IMR-90 (cell line): ENCODE measurements at regions not wholly inside any gene's neighbourhood (a gene's known extent, or its start where the extent isn't known, plus 50 kb on each side); places are given as distances from the start of the nearest gene placed in this dataset.

Source experiments
- ATAC-seq: fragments of 200-7000 bp; cut with Tn5 transposase; 2 replicates; pipeline ENCODE4 v1.9.1; 2020; ENCODE audit warnings: low read depth, mild to moderate bottlenecking, moderate library complexity
- BruUV-seq: library from RNA; stranded (reverse); fragments of 400-500 nt; replicated peaks from 2 replicates; lab custom pipeline; 2021; lab: Mats Ljungman, UMichigan
- CTCF ChIA-PET: fragments of 300-600 bp; formaldehyde crosslinking; extraction: SDS; loops from one replicate; lab custom pipeline; 2021; ENCODE audit warnings: antibody characterized with exemption; lab: Yijun Ruan, JAX
- POLR2A ChIA-PET: fragments of 300-600 bp; sonication (Branson Sonifier 250); formaldehyde crosslinking; loops from one replicate; lab custom pipeline; 2022; ENCODE audit warnings: antibody characterized with exemption; ENCODE audit not compliant: unreplicated experiment; lab: Charles Lee
- DNase-seq: peaks from one replicate; pipeline ENCODE4 v3.0.0; 2013
- H2AFZ ChIP-seq: replicated peaks from 2 replicates; pipeline ENCODE3; 2013; ENCODE audit warnings: low read length, mild to moderate bottlenecking; ENCODE audit not compliant: poor library complexity
- H2AK5ac ChIP-seq: 2 replicates; pipeline ENCODE4 v1.6.1; 2013; ENCODE audit warnings: low read depth, low read length, inconsistent platforms
- H2AK9ac ChIP-seq: replicated peaks from 2 replicates; pipeline ENCODE3; 2013; ENCODE audit warnings: mild to moderate bottlenecking, low read depth, low read length, moderate library complexity; ENCODE audit not compliant: poor library complexity
- H2BK120ac ChIP-seq: 2 replicates; pipeline ENCODE4 v1.6.1; 2013; ENCODE audit warnings: low read depth, low read length, inconsistent platforms
- H2BK15ac ChIP-seq: 3 replicates; pipeline ENCODE4 v1.6.1; 2013; ENCODE audit warnings: low read depth, low read length, inconsistent platforms
- H2BK20ac ChIP-seq: 2 replicates; pipeline ENCODE4 v1.6.1; 2013; ENCODE audit warnings: low read depth, mild to moderate bottlenecking, inconsistent platforms, low read length, moderate library complexity
- H2BK5ac ChIP-seq: 2 replicates; pipeline ENCODE4 v1.6.1; 2013; ENCODE audit warnings: mild to moderate bottlenecking, low read depth, low read length, inconsistent platforms; ENCODE audit not compliant: poor library complexity, severe bottlenecking
- H3K14ac ChIP-seq: replicated peaks from 2 replicates; pipeline ENCODE4 v1.6.1; 2013; ENCODE audit warnings: low read depth, low read length, inconsistent platforms
- H3K18ac ChIP-seq: 2 replicates; pipeline ENCODE4 v1.6.1; 2013; ENCODE audit warnings: low read depth, low read length, control low read depth
- H3K23ac ChIP-seq: 2 replicates; pipeline ENCODE4 v1.6.1; 2013; ENCODE audit warnings: low read depth, low read length, inconsistent platforms
- H3K27ac ChIP-seq: 2 replicates; pipeline ENCODE4 v1.5.1; 2013; ENCODE audit warnings: mild to moderate bottlenecking, control low read depth, low read length; ENCODE audit not compliant: insufficient read depth
- H3K27me3 ChIP-seq: 2 replicates; pipeline ENCODE4 v1.6.1; 2013; ENCODE audit warnings: low read length; ENCODE audit not compliant: control insufficient read depth, insufficient read depth
- H3K36me3 ChIP-seq: 2 replicates; pipeline ENCODE4 v1.6.1; 2013; ENCODE audit warnings: low read length, mixed read lengths; ENCODE audit not compliant: control insufficient read depth, insufficient read depth
- H3K4ac ChIP-seq: 2 replicates; pipeline ENCODE4 v1.6.1; 2013; ENCODE audit warnings: low read depth, low read length, inconsistent platforms
- H3K4me1 ChIP-seq: 2 replicates; pipeline ENCODE4 v1.6.1; 2013; ENCODE audit warnings: low read length, mixed read lengths; ENCODE audit not compliant: control insufficient read depth, insufficient read depth
- H3K4me2 ChIP-seq: 2 replicates; pipeline ENCODE4 v1.6.1; 2013; ENCODE audit warnings: low read depth, mild to moderate bottlenecking, control low read depth, low read length, moderate library complexity
- H3K4me3 ChIP-seq: 2 replicates; pipeline ENCODE4 v1.5.1; 2013; ENCODE audit warnings: low read depth, mild to moderate bottlenecking, control low read depth, low read length, moderate library complexity; ENCODE audit not compliant: insufficient read depth
- H3K56ac ChIP-seq: 2 replicates; pipeline ENCODE4 v1.6.1; 2013; ENCODE audit warnings: low read length, inconsistent platforms; ENCODE audit not compliant: insufficient read depth; ENCODE audit errors: extremely low read depth
- H3K79me1 ChIP-seq, 2 experiments: 2 replicates each; pipeline ENCODE4 v1.6.1; 2013; ENCODE audit warnings: low read length in 2 of 2, inconsistent platforms in 1 of 2, low read depth in 1 of 2
- H3K9ac ChIP-seq: 2 replicates; pipeline ENCODE4 v1.6.1; 2013; ENCODE audit warnings: low read depth, low read length, control low read depth
- H3K9me1 ChIP-seq: 2 replicates; pipeline ENCODE4 v1.6.1; 2013; ENCODE audit warnings: low read length, inconsistent platforms; ENCODE audit not compliant: insufficient read depth
- H3K9me3 ChIP-seq: 2 replicates; pipeline ENCODE4 v1.6.1; 2013; ENCODE audit warnings: low read length; ENCODE audit not compliant: control insufficient read depth, insufficient read depth
- H4K20me1 ChIP-seq: 2 replicates; pipeline ENCODE4 v1.6.1; 2013; ENCODE audit warnings: low read length, inconsistent platforms; ENCODE audit not compliant: insufficient read depth
- H4K5ac ChIP-seq: 2 replicates; pipeline ENCODE4 v1.6.1; 2013; ENCODE audit warnings: mild to moderate bottlenecking, low read depth, low read length, control low read depth
- H4K8ac ChIP-seq, 2 experiments: 2 replicates each; pipeline ENCODE4 v1.6.1; 2013; ENCODE audit warnings: low read depth in 2 of 2, low read length in 2 of 2, control low read depth in 1 of 2, inconsistent platforms in 1 of 2
- H4K91ac ChIP-seq: 2 replicates; pipeline ENCODE4 v1.6.1; 2013; ENCODE audit warnings: low read depth, low read length, inconsistent platforms; ENCODE audit not compliant: insufficient read depth
- BHLHE40 ChIP-seq: fragments of 150-350 bp; IDR thresholded peaks from 2 replicates; pipeline ENCODE4 v1.6.1; 2016; ENCODE audit warnings: mild to moderate bottlenecking, low read depth, low read length
- CEBPB ChIP-seq: IDR thresholded peaks from 2 replicates; pipeline ENCODE4 v1.6.1; 2012; ENCODE audit warnings: low read depth, low read length, improper control_type of control experiment
- CHD1 ChIP-seq: IDR thresholded peaks from 2 replicates; pipeline ENCODE4 v1.6.1; 2012; ENCODE audit warnings: low read depth, low read length, improper control_type of control experiment
- CTCF ChIP-seq: conservative IDR thresholded peaks from 2 replicates; pipeline ENCODE4 v1.5.1; 2012; ENCODE audit warnings: mild to moderate bottlenecking, low read depth, low read length, improper control_type of control experiment
- ELK1 ChIP-seq: fragments of 150-350 bp; IDR thresholded peaks from 2 replicates; pipeline ENCODE4 v1.6.1; 2016; ENCODE audit warnings: low read depth, mild to moderate bottlenecking, low read length, moderate library complexity, borderline replicate concordance
- FOS ChIP-seq: fragments of 150-350 bp; IDR thresholded peaks from 2 replicates; pipeline ENCODE4 v1.6.1; 2016; ENCODE audit warnings: low read depth, low read length
- MAFK ChIP-seq: IDR thresholded peaks from 2 replicates; pipeline ENCODE4 v1.6.1; 2012; ENCODE audit warnings: low read depth, low read length, improper control_type of control experiment
- MAZ ChIP-seq: IDR thresholded peaks from 2 replicates; pipeline ENCODE4 v1.6.1; 2012; ENCODE audit warnings: low read depth, mild to moderate bottlenecking, low read length, improper control_type of control experiment, moderate library complexity, borderline replicate concordance
- MXI1 ChIP-seq: IDR thresholded peaks from 2 replicates; pipeline ENCODE4 v1.6.1; 2012; ENCODE audit warnings: low read depth, mild to moderate bottlenecking, low read length, moderate library complexity, borderline replicate concordance
- NFE2L2 ChIP-seq: fragments of 150-350 bp; IDR thresholded peaks from 2 replicates; pipeline ENCODE4 v1.6.1; 2016; ENCODE audit warnings: low read depth, mild to moderate bottlenecking, low read length
- POLR2A ChIP-seq: IDR thresholded peaks from 2 replicates; pipeline ENCODE4 v1.6.1; 2012; ENCODE audit warnings: mild to moderate bottlenecking, low read depth, low read length
- RAD21 ChIP-seq: IDR thresholded peaks from 2 replicates; pipeline ENCODE4 v1.6.1; 2012; ENCODE audit warnings: low read length, improper control_type of control experiment
- RCOR1 ChIP-seq: IDR thresholded peaks from 2 replicates; pipeline ENCODE4 v1.6.1; 2012; ENCODE audit warnings: mild to moderate bottlenecking, low read length, improper control_type of control experiment; ENCODE audit not compliant: insufficient replicate concordance
- RFX5 ChIP-seq: IDR thresholded peaks from 2 replicates; pipeline ENCODE4 v1.8.0; 2012; ENCODE audit warnings: low read depth, mild to moderate bottlenecking, low read length, moderate library complexity
- SMC3 ChIP-seq: fragments of 150-350 bp; IDR thresholded peaks from 2 replicates; pipeline ENCODE4 v1.6.1; 2016; ENCODE audit warnings: low read depth, mild to moderate bottlenecking, antibody characterized with exemption, low read length, moderate library complexity
- USF2 ChIP-seq: fragments of 150-350 bp; IDR thresholded peaks from 2 replicates; pipeline ENCODE4 v1.6.1; 2017; ENCODE audit warnings: mild to moderate bottlenecking, antibody characterized with exemption, low read length, low read depth
- WGBS, 2 experiments: methylation state at CpG; one replicate each; pipeline versions ENCODE4 v1.1.5 to v1.1.7; 2013; ENCODE audit warnings: missing lambda C conversion rate in 2 of 2; ENCODE audit not compliant: insufficient read length in 1 of 2; ENCODE audit errors: extremely low coverage in 2 of 2; 5-methylcytosine and 5-hydroxymethylcytosine counted together
- dilution Hi-C: fragments of 300-500 bp; cut with HindIII; formaldehyde crosslinking; loops from one replicate; pipeline ENCODE4 v1.14.3; 2018; ENCODE audit warnings: low sequenced_read_pairs; ENCODE audit not compliant: unreplicated experiment
- in situ Hi-C: fragments of 300-500 bp; cut with MboI; formaldehyde crosslinking; loops from 3 replicates; pipeline ENCODE4 v1.14.3; 2019; ENCODE audit warnings: low sequenced_read_pairs, inconsistent platforms, mixed read lengths
- intact Hi-C: fragments of 100-400 bp; cut with micrococcal nuclease; formaldehyde crosslinking; loops from 2 replicates; pipeline ENCODE4 v1.10.0; 2022

- H3K4me3 ChIP-seq: no peak overlapping the region
- no peak overlapping the region for H3K23ac ChIP-seq
- H3K18ac ChIP-seq: no peak overlapping the region
- no peak overlapping the region for H2BK5ac ChIP-seq
- WGBS, 2 experiments: 60% methylated on average over 5 of the region's 7 CpGs; no CpG with 5 or more reads in 1 of the 2 experiments
- no TSS peak for BruUV-seq
- H4K5ac ChIP-seq: no peak overlapping the region
- H2BK120ac ChIP-seq: no peak overlapping the region
- no peak overlapping the region for H3K9ac ChIP-seq
- H2BK15ac ChIP-seq: no peak overlapping the region
- DNase-seq (no peak), ATAC-seq (no peak)
- no peak overlapping the region for H2AFZ ChIP-seq
- dilution Hi-C loops (no loop called here), intact Hi-C loops (no loop called here), in situ Hi-C loops (no loop called here)
- H2AK5ac ChIP-seq: no peak overlapping the region
- H4K91ac ChIP-seq: no peak overlapping the region
- H3K14ac ChIP-seq: no peak overlapping the region
- H2BK20ac ChIP-seq: no peak overlapping the region
- H3K79me1 ChIP-seq: no peaks in the 10 kb centered on the region
- no peak overlapping the region for H3K56ac ChIP-seq
- no peaks in the 10 kb centered on the region for H3K27me3 ChIP-seq
- no peak overlapping the region for H4K8ac ChIP-seq
- H3K36me3 ChIP-seq: no peaks in the 10 kb centered on the region
- no peak overlapping the region for H3K4ac ChIP-seq
- H2AK9ac ChIP-seq: no peak overlapping the region
- ChIA-PET POLR2A (no interaction called here), CTCF (no interaction called here)
- no peaks in the 10 kb centered on the region for H3K9me1 ChIP-seq
- no peak overlapping the region for H3K27ac ChIP-seq
- TF ChIP-seq MAFK (no peak), CHD1 (no peak), MXI1 (no peak), POLR2A (no peak), CTCF (no peak), USF2 (no peak), FOS (no peak), NFE2L2 (no peak), SMC3 (no peak), BHLHE40 (no peak), RCOR1 (no peak), ELK1 (no peak), RFX5 (no peak), RAD21 (no peak), MAZ (no peak), CEBPB (no peak)
- peaks cover 8% of the 10 kb centered on the region for H3K9me3 ChIP-seq
- no peaks in the 10 kb centered on the region for H3K4me1 ChIP-seq
- no peak overlapping the region for H3K4me2 ChIP-seq
- H4K20me1 ChIP-seq: no peaks in the 10 kb centered on the region
These were observed 368.6 kb upstream of the CXorf51A start for GRCh38 chrX:147183161-147183560.
